GM19025 (cell line): ENCODE measurements at regions not wholly inside any gene's neighbourhood (a gene's known extent, or its start where the extent isn't known, plus 50 kb on each side); places are given as distances from the start of the nearest gene placed in this dataset.

ENCODE experiments used
- ATAC-seq: cut with Tn5 transposase; IDR thresholded peaks from one replicate; pipeline ENCODE4 v1.9.1; 2021; ENCODE audit warnings: mild to moderate bottlenecking, low read depth, moderate library complexity; ENCODE audit not compliant: unreplicated experiment

- ATAC-seq: no peak
These were observed 65.9 kb upstream of the AMZ2 start for GRCh38 chr17:68182011-68182306.

DNA sequence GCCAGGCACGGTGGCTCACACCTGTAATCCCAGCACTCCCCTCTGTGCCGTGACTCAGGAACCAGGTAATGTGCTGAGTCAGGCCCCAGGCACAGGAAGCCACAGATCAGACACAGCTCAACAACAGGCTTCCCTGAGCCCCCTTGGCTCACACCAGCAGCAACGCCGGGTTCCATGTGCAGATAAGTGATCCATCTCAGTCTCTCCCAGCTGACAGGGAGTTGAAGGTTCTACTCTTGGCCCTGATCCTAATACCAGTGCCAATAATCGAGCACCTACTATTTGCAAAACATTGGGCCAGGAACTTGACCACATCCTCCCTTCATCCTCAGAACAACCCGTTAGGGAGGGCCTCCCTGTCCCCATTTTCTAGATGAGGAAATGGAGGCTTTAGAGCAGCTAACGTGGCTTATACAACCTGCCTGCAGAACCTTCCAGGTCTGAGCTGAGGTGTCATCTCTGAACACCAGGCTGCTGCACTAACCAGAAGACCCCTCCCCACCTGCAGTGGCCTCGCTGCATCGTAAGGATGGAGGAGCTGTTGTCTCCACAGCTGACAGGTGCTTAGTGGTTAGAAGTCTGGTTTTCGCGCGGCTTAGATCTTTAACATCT, 64.8 kb upstream of the AMZ2 start:
- ATAC-seq: peak; percentile 29

DNA sequence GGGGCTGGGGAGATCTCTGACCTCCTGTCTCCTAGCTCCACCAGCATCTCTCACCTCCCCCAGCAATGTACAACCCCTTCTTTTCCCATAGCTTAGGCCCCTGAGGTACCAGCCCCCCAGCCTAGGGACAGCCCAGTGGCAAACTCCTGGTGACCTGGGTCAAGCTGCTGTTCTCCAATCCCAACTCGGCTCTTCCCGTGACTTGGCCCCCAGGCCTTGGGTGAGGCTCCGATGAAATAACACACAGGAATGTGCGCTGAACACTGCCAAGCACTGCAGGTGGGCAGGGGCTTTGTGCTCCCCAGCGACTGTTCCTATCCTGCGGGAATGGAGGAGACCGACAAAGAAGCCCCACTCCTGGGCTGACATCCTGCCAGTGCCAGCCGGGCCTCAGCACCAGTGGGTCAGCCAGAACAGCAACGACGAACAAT, 63.7 kb upstream of the AMZ2 start:
- ATAC-seq: no peak

- ATAC-seq: peak; percentile 61
These were observed 62.9 kb upstream of the AMZ2 start for GRCh38 chr17:68184816-68185436.

DNA sequence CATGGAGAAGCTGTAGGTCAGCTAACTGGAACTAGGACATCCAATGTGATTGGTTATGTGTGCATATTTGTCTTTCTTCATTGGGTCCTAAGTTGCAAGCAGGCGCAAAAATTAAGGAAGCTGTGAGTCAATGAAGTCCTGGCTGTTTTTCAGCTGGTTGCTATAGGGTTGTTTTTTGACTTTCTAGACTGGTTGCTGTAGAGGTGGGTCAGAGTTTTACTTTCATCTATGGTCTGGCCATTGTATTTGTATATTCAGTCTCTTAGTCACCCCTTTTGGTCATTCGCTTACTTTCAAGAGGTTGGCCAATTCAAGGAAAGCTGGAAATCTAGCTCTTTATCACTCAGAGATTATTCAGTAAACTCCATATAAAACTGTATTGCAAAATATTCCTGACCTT, 62.0 kb upstream of the AMZ2 start:
- no peak for ATAC-seq

DNA sequence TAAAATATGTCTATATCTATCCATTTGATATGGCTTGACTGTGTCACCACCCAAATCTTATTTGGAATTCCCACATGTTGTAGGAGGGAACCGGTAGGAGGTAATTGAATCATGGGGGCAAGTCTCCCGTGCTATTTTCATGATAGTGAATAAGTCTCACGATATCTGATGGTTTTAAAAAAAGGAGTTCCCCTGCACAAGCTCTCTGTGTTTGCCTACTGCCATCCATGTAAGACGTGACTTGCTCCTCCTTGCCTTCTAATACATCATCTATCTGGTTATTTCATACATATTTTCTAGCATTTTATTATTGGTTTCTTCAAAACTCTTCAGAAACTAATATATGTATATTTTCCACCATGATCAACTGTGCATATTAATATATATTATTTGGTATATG, 57.3 kb upstream of the AMZ2 start:
- ATAC-seq: no peak

DNA sequence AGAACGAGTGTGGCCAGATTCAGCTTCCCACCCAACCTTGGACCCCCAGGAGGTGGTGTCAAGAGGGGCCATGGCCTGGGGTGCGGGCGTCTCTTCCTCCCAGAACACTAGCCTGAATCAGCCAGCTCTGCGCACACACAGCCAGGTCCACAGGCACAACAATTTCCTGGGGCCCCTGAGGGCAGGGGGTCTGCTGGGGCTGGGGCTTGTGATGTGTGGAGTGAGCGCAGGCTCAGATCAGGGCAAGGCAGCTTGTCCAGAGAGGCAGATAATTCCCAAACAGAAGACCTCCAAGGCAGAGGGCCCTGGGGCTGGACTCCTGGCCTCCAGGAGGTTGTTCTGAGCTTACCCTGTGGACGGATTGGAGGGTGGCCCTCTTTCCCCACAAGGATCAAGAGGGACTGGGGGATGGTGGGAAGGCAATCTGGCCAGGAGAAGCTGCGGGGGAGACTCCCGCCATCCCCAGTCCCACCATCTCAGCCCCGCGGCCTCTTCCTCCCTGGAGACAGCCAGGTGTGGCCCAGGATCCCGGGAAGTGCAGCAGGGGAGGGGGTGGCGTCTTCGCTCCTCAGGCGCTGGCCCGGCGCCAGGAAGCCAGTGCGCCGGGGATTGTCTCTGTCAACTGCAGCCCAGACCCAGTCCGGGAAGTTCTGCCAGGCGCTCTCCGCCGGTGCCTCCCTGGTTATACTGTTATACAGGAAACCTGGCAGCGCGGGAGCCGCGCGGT, 52.0 kb upstream of the AMZ2 start:
- ATAC-seq: no peak

DNA sequence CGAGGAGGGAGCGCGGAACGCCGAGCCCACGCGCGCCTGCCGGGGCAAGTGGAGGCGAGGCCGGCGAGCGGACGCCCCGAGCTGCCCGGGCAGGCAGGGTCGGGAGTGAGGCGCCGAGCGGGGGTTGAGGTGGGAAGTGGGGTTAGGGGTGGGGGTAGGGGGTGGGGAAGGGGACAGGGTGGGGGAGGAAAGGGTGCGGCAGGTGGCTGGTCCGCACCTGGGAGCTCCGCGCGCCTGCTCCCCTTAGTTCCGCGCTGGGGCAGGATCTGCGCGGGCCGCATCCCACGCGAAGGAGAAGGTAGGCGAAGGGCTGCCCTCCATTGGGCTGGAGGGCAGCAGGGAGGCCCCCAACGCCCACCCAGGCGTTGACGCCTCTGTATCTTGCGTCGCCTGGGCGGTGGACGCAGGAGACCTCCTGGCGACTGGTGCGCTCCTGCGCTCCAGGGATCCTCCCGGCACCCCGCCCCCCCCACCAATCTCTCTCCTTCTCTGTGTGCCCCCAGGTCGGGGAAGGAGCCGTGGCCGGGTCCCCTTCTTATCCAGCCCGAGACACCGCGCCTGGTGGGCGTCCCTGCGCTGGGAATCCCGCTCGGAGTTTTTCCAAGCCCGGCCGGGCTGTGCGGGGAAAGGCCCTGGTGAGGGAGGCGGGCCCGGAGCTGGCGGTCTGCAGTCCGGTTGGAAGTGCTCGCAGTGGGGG, 51.3 kb upstream of the AMZ2 start:
- ATAC-seq: no peak

- ATAC-seq: no peak
These were observed 50.5 kb upstream of the AMZ2 start for GRCh38 chr17:68197091-68197996.

- no peak for ATAC-seq
These were observed 49.6 kb upstream of the AMZ2 start for GRCh38 chr17:68197997-68198930.
